T-helper 22 cell (primary cell): ENCODE measurements at regions not wholly inside any gene's neighbourhood (a gene's known extent, or its start where the extent isn't known, plus 50 kb on each side); places are given as distances from the start of the nearest gene placed in this dataset.

Source experiments
- DNase-seq: peaks from one replicate; pipeline ENCODE4 v3.0.0-alpha.2; 2020; ENCODE audit warnings: low read depth

DNA sequence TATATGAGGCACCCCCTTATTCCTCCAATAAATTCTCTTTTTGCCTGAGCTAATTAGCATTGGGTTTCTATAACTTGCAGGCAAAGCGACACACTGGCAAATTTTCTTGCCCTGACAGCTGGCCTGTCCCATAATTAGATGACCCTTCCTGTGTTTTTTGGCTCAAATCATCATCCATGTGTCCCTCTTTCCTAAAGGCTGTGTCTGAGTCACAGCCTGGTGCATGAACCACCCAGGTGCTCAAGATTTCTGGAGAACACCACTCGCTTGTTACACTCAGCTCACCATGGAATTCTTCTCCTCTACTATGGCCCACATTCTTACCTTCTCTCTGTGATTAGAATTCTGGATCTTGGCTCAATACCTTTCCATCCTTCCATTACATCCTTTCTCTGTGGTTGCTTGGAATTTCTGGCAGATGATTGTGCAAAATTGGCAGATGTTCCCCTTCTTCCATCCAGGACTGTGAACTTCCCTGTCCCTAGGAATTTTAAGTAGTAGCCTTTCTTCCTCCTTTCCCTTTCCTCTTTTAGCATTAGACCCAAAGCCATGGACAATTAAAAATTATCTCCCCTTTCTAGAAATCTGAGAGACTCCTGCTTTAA lies 116.0 kb upstream of the ANKRD1 start:
- DNase-seq = no peak

DNA sequence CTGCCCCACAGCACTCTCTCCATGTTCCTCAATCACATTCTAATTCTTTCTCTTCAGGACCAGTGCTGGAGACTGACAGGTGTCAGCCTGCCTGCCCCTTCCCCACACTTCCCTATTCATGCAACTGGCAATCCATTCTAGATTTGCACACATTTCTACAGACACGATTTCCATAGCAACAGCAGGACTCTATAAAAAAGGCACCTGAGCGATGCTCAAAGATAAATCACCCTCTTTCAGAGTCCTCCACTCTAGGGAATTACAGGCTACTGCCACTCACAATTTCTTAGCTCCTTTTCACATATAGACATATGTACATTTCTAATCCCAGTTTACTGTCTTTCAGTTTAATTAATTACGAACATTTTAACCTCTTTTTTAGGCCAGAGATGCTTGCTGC lies 118.1 kb upstream of the ANKRD1 start:
- no peak for DNase-seq

GRCh38 chr10:91040343-91040742 lies 119.5 kb upstream of the ANKRD1 start:
- DNase-seq = no peak

- no peak for DNase-seq
Measured at GRCh38 chr10:91042069-91042468, 121.2 kb upstream of the ANKRD1 start.

- DNase-seq = no peak
Measured at GRCh38 chr10:91043173-91043910, 122.5 kb upstream of the ANKRD1 start.

GRCh38 chr10:91046869-91047268 lies 126.0 kb upstream of the ANKRD1 start:
- no peak for DNase-seq

DNA sequence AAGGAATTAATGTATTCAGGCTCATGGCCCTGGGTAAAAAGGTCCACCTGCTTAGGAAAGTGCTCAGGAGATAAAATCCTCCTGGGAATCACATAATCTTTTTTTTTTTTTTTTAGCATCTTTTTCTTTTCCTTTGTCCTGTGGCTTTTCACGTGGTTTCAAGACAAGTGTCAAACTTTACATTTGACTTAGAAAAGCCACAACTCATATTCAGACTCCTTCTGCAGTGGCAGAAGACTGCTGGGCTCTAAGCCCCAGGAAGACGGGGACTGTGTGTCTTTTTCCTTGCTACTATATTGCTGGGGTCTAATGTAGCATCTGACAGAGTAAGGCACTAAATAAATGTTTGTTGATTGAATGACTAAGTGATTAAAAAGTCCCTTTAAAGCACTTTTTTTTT lies 127.5 kb upstream of the ANKRD1 start:
- no peak for DNase-seq

DNA sequence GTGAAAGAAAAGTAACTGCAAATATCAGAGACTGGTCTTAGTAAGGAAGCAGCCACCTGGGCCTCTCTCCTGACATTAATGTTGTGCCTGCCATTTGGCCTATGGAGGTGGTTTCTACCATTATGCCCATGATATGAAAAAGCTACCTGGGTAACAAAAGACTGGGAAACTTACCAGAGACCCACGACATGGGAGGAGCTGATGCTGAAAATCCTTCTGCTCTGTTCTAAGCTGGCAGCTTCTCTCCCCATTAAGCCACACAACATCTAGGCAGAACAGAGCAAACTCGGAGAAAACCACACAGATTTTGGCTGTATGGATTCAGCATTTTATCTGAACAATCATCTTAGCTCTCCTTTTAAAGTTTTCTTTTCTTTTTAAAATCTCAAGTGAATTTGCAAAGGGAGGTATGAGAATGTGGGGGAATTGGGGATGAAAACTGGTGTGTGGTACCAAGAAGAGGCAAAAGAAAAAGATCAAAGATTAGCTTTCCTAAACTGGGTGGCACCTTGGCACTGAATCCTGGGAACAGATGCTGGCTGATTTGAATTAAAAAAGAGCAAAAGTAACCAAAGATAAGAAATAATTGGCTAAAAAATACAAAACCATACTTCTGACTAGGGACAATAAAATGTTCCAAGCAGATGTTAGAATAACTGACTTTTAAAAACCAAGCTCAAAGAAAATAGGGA lies 128.6 kb upstream of the ANKRD1 start:
- DNase-seq = no peak

GRCh38 chr10:91049988-91050360 lies 129.1 kb upstream of the ANKRD1 start:
- DNase-seq = no peak

GRCh38 chr10:91050371-91051034 lies 129.6 kb upstream of the ANKRD1 start:
- no peak for DNase-seq

DNA sequence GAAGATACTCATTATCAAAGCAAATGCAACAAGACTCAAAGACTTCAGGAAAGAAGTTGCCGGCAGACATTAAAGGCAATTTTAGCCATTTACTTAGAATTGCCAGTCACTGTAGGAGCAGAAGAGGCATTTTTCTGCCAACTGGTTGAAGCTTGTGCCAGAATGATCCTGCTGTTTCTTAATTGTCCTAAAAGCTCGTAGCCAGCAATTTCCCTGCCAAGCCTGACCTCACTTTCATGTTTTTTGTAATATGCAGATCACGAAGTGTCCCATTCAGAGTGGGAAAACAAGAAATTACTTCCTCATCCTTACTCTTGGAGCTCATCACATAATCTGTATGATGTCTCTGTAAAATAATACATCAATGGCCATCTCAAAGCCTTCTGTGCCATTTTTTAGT lies 130.9 kb upstream of the ANKRD1 start:
- DNase-seq = no peak

DNA sequence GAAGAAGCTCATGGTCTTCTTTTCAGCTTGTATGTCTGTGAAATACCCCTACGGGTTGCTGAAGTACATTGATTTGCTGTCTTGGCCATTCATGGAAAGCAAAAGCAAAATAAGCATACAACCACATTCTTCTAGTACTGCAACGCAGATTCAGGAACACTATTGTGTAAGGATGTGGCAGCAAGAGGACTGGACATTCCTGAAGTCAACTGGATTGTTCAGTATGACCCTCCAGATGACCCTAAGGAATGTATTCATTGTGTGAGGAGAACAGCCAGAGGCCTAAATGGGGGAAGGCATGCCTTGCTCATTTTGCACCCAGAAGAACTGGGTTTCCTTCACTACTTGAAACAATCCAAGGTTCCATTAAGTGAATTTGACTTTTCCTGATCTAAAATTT lies 133.4 kb upstream of the ANKRD1 start:
- no peak for DNase-seq

GRCh38 chr10:91061187-91061586 lies 140.3 kb upstream of the ANKRD1 start:
- DNase-seq = no peak

- DNase-seq = no peak
Measured at GRCh38 chr10:91061608-91062007, 140.7 kb upstream of the ANKRD1 start.

DNA sequence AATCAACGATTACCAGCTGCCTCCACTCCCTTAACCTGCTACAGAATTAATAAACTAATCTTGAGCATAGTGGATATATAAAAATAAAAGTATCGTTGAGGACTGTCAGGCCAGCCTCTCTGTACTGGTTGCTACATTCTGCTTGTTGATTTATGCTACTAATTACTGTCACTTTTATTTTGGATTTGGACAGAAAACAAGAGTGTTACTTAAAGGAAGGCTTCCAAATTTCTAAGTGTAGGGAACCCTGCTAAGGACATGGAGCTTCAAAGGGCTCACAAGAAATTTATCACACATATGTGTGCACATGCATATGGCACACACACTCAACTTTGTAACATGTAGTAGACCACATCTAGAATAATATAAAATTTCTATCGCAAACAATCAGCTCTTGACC lies 141.2 kb upstream of the ANKRD1 start:
- no peak for DNase-seq

DNA sequence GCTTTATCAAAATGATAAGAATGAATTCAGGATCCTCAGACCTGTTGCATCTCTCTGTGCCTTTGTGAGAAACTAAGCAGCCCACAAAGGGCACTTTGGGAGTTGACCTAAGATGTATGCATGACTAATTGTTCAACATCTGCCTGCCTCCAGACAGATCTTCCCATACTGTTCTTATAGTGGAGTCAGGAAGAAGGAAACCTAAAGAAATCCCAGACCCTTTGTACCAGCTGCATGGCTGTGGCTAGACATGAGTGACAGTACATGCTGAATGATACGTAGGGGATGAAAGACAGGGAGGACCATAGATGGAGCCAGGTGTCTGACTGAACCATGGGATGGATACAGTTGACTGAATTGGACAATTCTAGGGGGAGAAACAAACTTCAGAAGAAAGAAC lies 148.7 kb upstream of the PCGF5 start:
- no peak for DNase-seq

GRCh38 chr10:91073286-91073979 lies 147.0 kb upstream of the PCGF5 start:
- DNase-seq = no peak

- DNase-seq = no peak
Measured at GRCh38 chr10:91076991-91077548, 143.4 kb upstream of the PCGF5 start.

DNA sequence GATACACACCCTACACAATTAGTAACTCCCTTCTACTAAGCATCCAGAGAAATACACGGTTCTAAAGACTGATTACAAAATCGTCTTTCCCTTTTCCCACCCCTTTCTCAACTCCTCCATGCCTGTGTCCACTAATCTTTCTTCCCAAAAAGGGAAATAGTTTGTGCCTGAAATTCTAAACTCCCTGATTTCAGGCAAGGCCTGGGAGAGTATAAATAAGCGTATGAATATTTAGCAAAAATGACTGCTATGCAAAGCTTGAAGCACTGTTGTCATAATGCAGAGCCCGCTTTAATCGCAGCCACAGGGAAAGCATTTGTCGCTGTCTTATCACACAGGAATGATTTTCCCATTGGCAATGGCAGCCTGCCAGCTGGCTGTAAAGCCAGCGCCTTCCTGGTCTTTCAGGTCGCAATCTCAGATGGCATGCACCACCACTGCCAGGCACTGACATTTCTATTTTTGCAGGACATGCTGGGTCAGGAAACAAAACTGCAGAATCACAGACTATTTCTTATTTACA lies 142.9 kb upstream of the PCGF5 start:
- DNase-seq = no peak

GRCh38 chr10:91080776-91081175 lies 139.7 kb upstream of the PCGF5 start:
- no peak for DNase-seq

GRCh38 chr10:91082447-91082846 lies 138.0 kb upstream of the PCGF5 start:
- no peak for DNase-seq
